Choroid plexus epithelial cell (primary cell): ENCODE measurements at regions not wholly inside any gene's neighbourhood (a gene's known extent, or its start where the extent isn't known, plus 50 kb on each side); places are given as distances from the start of the nearest gene placed in this dataset.

Experiments used
- DNase-seq: peaks from one replicate; pipeline ENCODE4 v3.0.0-alpha.2; 2010; ENCODE audit warnings: low read depth
- H3K4me3 ChIP-seq: 2 replicates; pipeline ENCODE4 v1.5.1; 2011; ENCODE audit warnings: low read depth, mild to moderate bottlenecking, control low read depth, low read length, moderate library complexity
- TF ChIP-seq, protein P1 (sequence below): conservative IDR thresholded peaks from 2 replicates; pipeline ENCODE4 v1.5.1; 2011; ENCODE audit warnings: low read depth, mild to moderate bottlenecking, control low read depth, inconsistent platforms, low read length, moderate library complexity

DNA sequence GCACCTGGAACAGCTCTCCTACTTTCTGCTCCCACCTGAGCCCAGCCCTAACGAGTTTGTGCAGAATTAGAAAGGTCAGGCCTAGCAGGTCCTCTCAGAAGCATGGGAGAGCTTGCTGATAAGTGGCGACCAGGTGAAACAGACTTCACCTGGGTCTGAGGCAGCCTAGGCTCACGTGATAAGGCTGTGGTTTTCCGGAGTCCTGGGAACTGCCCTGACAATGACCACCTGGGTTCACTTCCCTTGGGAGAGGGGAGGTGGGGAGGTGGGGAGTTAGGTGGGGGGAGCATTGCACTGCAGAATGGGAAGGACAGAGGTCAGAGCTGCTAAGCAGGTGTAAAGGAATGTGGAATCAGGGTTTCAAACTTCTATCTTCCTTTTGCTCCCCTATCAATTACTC is 152.9 kb upstream of the MAP1B start:
- no peak for DNase-seq
- TF ChIP-seq, protein P1, sequence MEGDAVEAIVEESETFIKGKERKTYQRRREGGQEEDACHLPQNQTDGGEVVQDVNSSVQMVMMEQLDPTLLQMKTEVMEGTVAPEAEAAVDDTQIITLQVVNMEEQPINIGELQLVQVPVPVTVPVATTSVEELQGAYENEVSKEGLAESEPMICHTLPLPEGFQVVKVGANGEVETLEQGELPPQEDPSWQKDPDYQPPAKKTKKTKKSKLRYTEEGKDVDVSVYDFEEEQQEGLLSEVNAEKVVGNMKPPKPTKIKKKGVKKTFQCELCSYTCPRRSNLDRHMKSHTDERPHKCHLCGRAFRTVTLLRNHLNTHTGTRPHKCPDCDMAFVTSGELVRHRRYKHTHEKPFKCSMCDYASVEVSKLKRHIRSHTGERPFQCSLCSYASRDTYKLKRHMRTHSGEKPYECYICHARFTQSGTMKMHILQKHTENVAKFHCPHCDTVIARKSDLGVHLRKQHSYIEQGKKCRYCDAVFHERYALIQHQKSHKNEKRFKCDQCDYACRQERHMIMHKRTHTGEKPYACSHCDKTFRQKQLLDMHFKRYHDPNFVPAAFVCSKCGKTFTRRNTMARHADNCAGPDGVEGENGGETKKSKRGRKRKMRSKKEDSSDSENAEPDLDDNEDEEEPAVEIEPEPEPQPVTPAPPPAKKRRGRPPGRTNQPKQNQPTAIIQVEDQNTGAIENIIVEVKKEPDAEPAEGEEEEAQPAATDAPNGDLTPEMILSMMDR, result no peak
- H3K4me3 ChIP-seq, result no peak overlapping the region

DNA sequence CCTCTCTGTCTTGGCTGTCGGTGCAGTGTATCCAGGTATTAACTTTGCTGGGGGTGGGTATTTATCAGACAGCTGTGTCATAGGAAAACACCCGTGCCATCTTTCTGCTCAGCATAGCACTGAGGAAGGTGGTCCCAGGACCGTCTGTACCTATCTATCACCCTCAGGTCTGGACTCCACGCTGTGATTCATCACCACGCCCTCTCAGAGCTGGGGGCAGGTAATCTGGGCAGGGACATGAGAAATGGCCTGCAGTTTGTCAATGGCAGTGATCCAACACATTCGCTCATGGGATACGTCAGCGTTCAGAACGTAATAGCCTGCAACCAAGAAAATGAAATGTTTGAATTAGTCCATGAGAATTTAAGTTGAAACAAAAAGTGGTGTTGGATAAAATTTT is 151.6 kb upstream of the MAP1B start:
- TF ChIP-seq, protein P1, result no peak
- no peak overlapping the region for H3K4me3 ChIP-seq
- DNase-seq, result no peak

DNA sequence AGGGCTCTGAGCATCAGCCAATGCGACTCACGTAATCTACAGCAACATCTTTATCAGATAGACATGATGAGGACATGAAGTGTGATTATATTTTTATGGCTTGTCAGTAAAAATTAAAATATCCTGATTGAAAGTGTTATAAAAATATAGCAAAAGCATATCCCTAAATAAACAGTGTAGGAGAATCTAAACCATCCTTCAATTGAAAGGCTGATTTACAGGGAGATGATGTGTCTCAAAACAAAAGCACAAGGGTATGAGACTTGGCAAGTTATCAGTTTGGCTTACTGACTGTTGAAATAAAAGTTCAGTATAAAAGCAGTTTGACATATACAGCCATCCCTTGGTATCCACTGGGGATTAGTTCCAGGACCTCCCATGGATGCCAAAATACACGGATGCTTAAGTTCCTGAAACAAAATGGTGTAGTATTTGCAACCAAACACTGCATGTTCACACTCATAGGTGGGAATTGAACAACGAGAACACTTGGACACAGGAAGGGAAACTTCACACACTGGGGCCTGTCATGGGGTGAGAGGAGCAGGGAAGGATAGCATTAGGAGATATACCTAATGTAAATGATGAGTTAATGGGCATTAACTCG is 149.9 kb upstream of the MAP1B start:
- TF ChIP-seq, protein P1, result no peak
- H3K4me3 ChIP-seq, result no peak overlapping the region
- no peak for DNase-seq

DNA sequence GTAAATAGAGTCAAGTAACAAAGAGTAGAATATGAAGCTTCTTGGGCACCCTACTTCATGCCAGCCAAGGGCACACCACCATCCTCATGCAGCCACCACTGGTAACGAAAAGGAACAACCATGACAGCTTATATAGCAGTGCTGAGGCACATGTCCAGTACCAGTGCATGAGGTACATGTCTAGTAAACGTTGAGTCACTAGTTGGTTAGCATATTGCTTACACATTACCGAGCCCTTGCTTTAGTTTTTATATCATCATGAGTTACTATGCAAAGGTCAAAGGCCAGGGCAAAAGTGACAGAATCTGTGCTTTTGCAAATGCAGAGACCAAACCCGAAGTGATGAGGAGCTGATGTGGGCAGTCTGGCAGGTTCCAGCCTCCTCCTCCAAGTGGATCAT is 147.1 kb upstream of the MAP1B start:
- DNase-seq, result no peak
- TF ChIP-seq, protein P1, result no peak
- no peak overlapping the region for H3K4me3 ChIP-seq

DNA sequence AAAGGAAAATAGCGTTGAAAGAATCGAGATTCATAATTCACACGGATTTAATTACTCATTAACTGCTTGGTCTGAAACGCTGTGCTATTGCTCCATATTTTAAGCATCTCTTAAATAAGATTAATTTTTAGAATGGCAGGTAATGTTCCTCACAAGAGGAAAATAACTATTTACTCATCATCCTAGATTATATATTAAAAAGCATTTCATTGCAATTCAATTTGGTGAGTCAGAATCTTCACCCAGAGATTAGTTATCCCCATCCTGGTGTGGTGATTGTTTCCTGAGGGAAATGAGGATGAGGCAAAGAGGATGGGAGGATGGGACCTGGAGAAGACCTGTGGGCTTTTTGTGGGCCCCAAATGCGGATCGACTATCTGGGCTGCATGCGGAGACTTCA is 145.5 kb upstream of the MAP1B start:
- DNase-seq, result no peak
- no peak overlapping the region for H3K4me3 ChIP-seq
- TF ChIP-seq, protein P1, result no peak

DNA sequence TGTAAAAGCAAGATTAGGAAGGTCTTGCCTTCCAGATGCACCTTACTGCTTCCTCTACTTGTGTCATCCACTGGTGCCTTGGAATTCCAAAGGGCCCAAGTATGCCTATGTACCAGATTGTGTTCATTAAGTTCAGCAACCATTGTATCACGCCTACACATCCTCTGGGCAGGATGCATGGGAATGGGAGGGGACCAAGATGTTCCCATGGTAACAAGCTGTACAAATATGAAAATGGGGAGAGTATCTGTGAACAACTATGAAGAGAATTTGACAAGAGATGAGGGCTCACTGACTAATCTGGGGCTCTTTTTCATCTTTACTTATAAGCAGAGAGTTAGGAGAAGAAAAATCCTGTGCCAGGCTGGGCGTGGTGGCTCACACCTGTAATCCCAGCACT is 137.8 kb upstream of the MAP1B start:
- TF ChIP-seq, protein P1, result no peak

DNA sequence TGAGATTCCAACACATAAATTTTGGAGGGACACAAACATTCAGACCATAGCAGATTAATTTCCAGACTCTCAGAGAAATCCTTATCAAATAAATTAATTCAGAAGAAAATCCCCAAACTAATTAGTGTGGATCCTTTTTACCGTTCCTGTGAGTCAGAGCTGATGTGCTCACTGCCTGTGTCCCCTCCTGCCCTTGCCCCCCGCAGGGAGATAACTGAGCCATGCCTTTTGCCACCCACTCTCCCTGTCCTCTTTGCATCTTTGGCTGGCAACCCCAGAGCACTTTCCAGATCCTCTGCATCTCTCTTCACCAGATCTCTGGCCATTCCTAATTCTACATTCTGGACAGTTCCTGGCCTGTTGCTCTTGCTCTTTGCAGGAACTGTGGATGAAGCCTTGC is 135.4 kb upstream of the MAP1B start:
- DNase-seq, result no peak
- TF ChIP-seq, protein P1, result no peak
- no peak overlapping the region for H3K4me3 ChIP-seq

More for the DNA sequence above, 137.8 kb upstream of the MAP1B start:
- DNase-seq, result peak; percentile 8
- no peak overlapping the region for H3K4me3 ChIP-seq
